Activated CD8-positive, alpha-beta T cell treated with anti-CD3 and anti-CD28 coated beads for 36 hours (primary cell): ENCODE measurements at regions not wholly inside any gene's neighbourhood (a gene's known extent, or its start where the extent isn't known, plus 50 kb on each side); places are given as distances from the start of the nearest gene placed in this dataset.

Experiments
- ATAC-seq: fragments of 200-7000 bp; cut with Tn5 transposase; one replicate; pipeline ENCODE4 v1.10.0; 2021; ENCODE audit warnings: mild to moderate bottlenecking, moderate library complexity
- CTCF ChIA-PET: fragments of 350-600 bp; sonication (Branson Sonifier 250); formaldehyde crosslinking; loops from one replicate; lab custom pipeline; 2021; ENCODE audit warnings: antibody characterized with exemption; lab: Charles Lee
- POLR2A ChIA-PET: fragments of 350-600 bp; sonication (Branson Sonifier 250); formaldehyde crosslinking; loops from one replicate; lab custom pipeline; 2021; ENCODE audit warnings: antibody characterized with exemption; lab: Charles Lee
- DNase-seq: peaks from one replicate; pipeline ENCODE4 v3.0.0-alpha.2; 2020
- H3K27ac Mint-ChIP-seq: one replicate; pipeline ENCODE4 v1.8.0; 2021; ENCODE audit warnings: mild to moderate bottlenecking, mixed read lengths
- H3K27me3 Mint-ChIP-seq: one replicate; pipeline ENCODE4 v1.8.0; 2021; ENCODE audit warnings: mixed read lengths
- H3K36me3 Mint-ChIP-seq: one replicate; pipeline ENCODE4 v1.8.0; 2021; ENCODE audit warnings: low read depth, mixed read lengths
- H3K4me1 Mint-ChIP-seq: one replicate; pipeline ENCODE4 v1.8.0; 2021; ENCODE audit warnings: low read depth, mixed read lengths
- H3K4me3 Mint-ChIP-seq: one replicate; pipeline ENCODE4 v1.8.0; 2021; ENCODE audit warnings: mild to moderate bottlenecking, moderate library complexity, mixed read lengths
- H3K9me3 Mint-ChIP-seq: one replicate; pipeline ENCODE4 v1.8.0; 2021; ENCODE audit warnings: mixed read lengths
- intact Hi-C: fragments of 100-400 bp; cut with micrococcal nuclease; formaldehyde crosslinking; loops from one replicate; pipeline ENCODE4 v1.10.0; 2022
- TF ChIP-seq, protein P1 (sequence below): fragments of 200-600 bp; IDR thresholded peaks from one replicate; pipeline ENCODE4 v1.8.0; 2022; ENCODE audit warnings: antibody characterized with exemption, mild to moderate bottlenecking

DNA sequence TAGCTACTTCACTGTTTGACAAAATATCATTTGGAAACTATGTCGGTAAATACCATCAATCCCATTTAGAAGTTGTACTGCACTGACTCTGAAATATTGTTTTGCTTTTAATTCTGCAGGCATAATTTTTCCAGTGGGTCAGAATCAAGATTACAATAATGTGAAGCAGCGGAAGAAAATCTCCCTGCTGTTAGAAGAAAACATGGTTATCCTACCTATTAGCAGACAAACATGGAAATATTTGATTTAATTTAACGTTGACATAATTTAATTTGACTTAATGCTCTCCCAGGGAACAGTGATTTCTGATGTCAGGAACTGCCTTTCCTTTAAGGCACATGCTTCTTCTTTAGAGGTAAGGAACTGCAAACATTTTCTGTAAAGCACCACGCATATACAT is 634.0 kb downstream of the LTN1 start:
- no peak for DNase-seq
- intact Hi-C loops, result no loop called here
- ATAC-seq, result no peak
- H3K4me3 Mint-ChIP-seq, result no peak overlapping the region
- no peaks in the 10 kb centered on the region for H3K27me3 Mint-ChIP-seq
- no peaks in the 10 kb centered on the region for H3K36me3 Mint-ChIP-seq
- H3K9me3 Mint-ChIP-seq, result no peaks in the 10 kb centered on the region
- POLR2A ChIA-PET, result no interaction called here
- CTCF ChIA-PET, result no interaction called here
- H3K4me1 Mint-ChIP-seq, result no peaks in the 10 kb centered on the region
- TF ChIP-seq, protein P1, sequence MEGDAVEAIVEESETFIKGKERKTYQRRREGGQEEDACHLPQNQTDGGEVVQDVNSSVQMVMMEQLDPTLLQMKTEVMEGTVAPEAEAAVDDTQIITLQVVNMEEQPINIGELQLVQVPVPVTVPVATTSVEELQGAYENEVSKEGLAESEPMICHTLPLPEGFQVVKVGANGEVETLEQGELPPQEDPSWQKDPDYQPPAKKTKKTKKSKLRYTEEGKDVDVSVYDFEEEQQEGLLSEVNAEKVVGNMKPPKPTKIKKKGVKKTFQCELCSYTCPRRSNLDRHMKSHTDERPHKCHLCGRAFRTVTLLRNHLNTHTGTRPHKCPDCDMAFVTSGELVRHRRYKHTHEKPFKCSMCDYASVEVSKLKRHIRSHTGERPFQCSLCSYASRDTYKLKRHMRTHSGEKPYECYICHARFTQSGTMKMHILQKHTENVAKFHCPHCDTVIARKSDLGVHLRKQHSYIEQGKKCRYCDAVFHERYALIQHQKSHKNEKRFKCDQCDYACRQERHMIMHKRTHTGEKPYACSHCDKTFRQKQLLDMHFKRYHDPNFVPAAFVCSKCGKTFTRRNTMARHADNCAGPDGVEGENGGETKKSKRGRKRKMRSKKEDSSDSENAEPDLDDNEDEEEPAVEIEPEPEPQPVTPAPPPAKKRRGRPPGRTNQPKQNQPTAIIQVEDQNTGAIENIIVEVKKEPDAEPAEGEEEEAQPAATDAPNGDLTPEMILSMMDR, result no peak
- no peak overlapping the region for H3K27ac Mint-ChIP-seq

DNA sequence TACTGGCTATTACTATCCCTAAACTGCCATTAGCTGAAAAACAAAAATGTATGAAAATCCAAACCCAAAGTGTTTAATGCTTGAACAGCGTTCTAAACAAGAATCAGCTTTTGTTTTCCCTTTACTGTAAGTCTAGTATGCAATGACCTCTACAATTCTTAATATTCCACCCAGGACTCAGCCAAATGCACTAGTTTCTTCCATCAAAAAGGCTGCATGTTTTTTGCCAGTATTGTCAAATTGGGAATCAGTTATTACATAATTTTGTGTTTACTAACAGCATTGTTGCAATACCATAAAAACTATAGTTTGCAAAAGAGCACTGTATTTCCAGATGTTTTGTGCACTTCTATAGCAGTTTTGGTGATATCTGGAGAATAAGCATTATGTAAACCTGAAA is 634.5 kb downstream of the LTN1 start:
- H3K27me3 Mint-ChIP-seq, result no peaks in the 10 kb centered on the region
- H3K36me3 Mint-ChIP-seq, result no peaks in the 10 kb centered on the region
- TF ChIP-seq, protein P1, result no peak
- POLR2A ChIA-PET, result interaction anchor here (0.6 kb wide), 1 partner anchor 16 kb away, joined by 3 read pairs; no protein-coding TSS in a partner anchor
- ATAC-seq (no peak), DNase-seq (no peak)
- CTCF ChIA-PET, result no interaction called here
- no peaks in the 10 kb centered on the region for H3K9me3 Mint-ChIP-seq
- no peak overlapping the region for H3K4me3 Mint-ChIP-seq
- H3K4me1 Mint-ChIP-seq, result no peaks in the 10 kb centered on the region
- H3K27ac Mint-ChIP-seq, result no peak overlapping the region
- intact Hi-C loops, result no loop called here

DNA sequence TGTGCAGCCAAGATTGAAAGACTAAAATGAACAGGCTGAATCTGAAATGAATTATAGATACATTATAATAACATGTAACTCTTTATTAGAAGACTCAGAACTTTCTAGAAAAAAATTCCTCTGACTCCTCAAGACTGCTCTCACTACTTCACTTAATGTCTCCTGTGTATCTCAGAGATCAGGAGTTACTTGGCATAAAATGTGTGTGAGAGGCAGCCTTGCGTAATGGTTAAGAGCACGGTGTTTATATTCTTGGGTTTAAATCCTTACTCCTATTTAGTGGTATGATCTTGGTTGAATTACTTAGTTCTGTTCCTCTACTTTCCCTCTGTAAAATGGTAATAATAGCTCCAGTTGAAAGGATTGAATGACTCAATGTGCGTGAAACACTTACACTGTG is 634.9 kb downstream of the LTN1 start:
- ATAC-seq (no peak), DNase-seq (no peak)
- no peak overlapping the region for H3K4me3 Mint-ChIP-seq
- H3K27me3 Mint-ChIP-seq, result no peaks in the 10 kb centered on the region
- POLR2A ChIA-PET, result interaction anchor here (0.6 kb wide), 1 partner anchor 16 kb away, joined by 3 read pairs; no protein-coding TSS in a partner anchor
- no peaks in the 10 kb centered on the region for H3K9me3 Mint-ChIP-seq
- intact Hi-C loops, result no loop called here
- TF ChIP-seq, protein P1, result no peak
- H3K27ac Mint-ChIP-seq, result no peak overlapping the region
- no peaks in the 10 kb centered on the region for H3K4me1 Mint-ChIP-seq
- CTCF ChIA-PET, result no interaction called here
- H3K36me3 Mint-ChIP-seq, result no peaks in the 10 kb centered on the region

DNA sequence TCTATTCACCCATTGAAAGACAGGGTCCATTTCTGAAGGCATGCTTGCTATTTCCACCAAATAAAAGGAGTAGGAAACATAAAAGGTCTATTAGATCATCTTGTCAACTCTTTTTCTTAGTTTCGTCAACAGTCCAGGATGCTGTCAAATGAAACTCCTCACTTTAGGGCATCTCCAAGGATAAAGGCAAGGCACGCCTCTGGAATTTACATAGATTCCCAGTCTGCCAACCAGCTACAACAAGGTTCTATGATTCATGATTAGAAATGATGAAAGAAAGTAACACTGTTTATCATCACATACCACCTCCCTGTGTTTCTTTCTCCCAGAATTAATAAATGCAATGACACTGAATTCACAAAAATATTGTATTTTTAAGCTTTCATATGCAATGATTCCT is 636.3 kb downstream of the LTN1 start:
- Mint-ChIP-seq H3K4me3 (no peak overlapping the region), H3K27ac (no peak overlapping the region), H3K9me3 (no peaks in the 10 kb centered on the region), H3K36me3 (no peaks in the 10 kb centered on the region), H3K4me1 (no peaks in the 10 kb centered on the region), H3K27me3 (peaks cover 1% of the 10 kb centered on the region)
- CTCF ChIA-PET, result no interaction called here
- POLR2A ChIA-PET, result no interaction called here
- DNase-seq, result no peak
- TF ChIP-seq, protein P1, result no peak
- no peak for ATAC-seq
- intact Hi-C loops, result no loop called here

DNA sequence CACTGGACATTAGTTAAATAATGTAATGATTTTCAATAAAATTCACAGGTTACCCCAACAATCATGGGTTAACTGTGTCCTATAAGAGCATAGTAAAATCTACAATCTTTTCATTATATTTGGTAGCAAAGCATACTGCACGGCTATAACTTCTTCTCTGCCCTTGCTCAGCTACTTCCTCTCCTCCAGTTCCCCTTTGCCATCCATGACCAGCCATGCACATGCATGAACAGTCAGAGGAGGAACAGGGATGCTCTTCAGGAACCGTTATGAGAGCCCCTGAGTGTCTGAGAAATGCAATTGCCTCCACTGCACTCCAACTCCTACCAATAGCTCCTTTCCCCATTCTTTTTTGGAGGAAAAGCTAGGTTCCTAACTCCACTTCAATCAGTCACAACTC is 646.7 kb downstream of the LTN1 start:
- ATAC-seq, result no peak
- Mint-ChIP-seq H3K4me3 (no peak overlapping the region), H3K36me3 (no peaks in the 10 kb centered on the region), H3K27me3 (no peaks in the 10 kb centered on the region), H3K4me1 (no peaks in the 10 kb centered on the region), H3K27ac (no peak overlapping the region), H3K9me3 (no peaks in the 10 kb centered on the region)
- intact Hi-C loops, result no loop called here
- CTCF ChIA-PET, result interaction anchor here (0.6 kb wide), 1 partner anchor 1161 kb away, joined by 3 read pairs; no protein-coding TSS in a partner anchor
- DNase-seq, result no peak
- TF ChIP-seq, protein P1, result no peak
- POLR2A ChIA-PET, result no interaction called here
